Endothelial cell of umbilical vein (primary cell): ENCODE measurements at regions not wholly inside any gene's neighbourhood (a gene's known extent, or its start where the extent isn't known, plus 50 kb on each side); places are given as distances from the start of the nearest gene placed in this dataset.

Source experiments
- BruUV-seq: library from RNA; stranded (reverse); fragments of 400-500 nt; replicated peaks from 2 replicates; lab custom pipeline; 2021; lab: Mats Ljungman, UMichigan
- CTCF ChIA-PET: fragments of 300-600, 350-600 bp; sonication (Branson Sonifier 250); formaldehyde crosslinking; loops from one replicate; lab custom pipeline; 2021; ENCODE audit warnings: antibody characterized with exemption, inconsistent platforms; lab: Charles Lee
- POLR2A ChIA-PET: fragments of 300-600, 350-600 bp; sonication (Branson Sonifier 250); formaldehyde crosslinking; loops from one replicate; lab custom pipeline; 2021; ENCODE audit warnings: antibody characterized with exemption, inconsistent platforms; lab: Charles Lee
- DNase-seq: peaks from one replicate; pipeline ENCODE4 v3.0.0-alpha.2; 2011; ENCODE audit warnings: low read depth, low spot score
- FAIRE-seq: peaks from 2 replicates; lab custom pipeline; 2011; peaks lifted over from hg19 to GRCh38; lab: Jason Lieb, UNC
- H2AFZ ChIP-seq: 2 replicates; pipeline ENCODE4 v1.6.0; 2012; ENCODE audit warnings: low read depth, low read length, control low read depth, inconsistent platforms
- H3K27ac ChIP-seq: 2 replicates; pipeline ENCODE4 v1.5.1; 2011; ENCODE audit warnings: low read depth, mild to moderate bottlenecking, control low read depth, low read length, moderate library complexity; ENCODE audit not compliant: insufficient read depth
- H3K27me3 ChIP-seq, 2 experiments: 2 replicates each; pipeline versions ENCODE4 v1.6.0 to v1.6.1; 2011; ENCODE audit warnings: low read length in 2 of 2, mixed read lengths in 1 of 2; ENCODE audit not compliant: control insufficient read depth in 2 of 2, insufficient read depth in 2 of 2
- H3K36me3 ChIP-seq, 2 experiments: 2 replicates in 1 of 2; 3 replicates in 1 of 2; pipeline ENCODE4 v1.5.1; 2011; ENCODE audit warnings: low read length in 2 of 2, mild to moderate bottlenecking in 1 of 2, moderate library complexity in 1 of 2; ENCODE audit not compliant: control insufficient read depth in 2 of 2, insufficient read depth in 2 of 2; ENCODE audit errors: extremely low read depth in 1 of 2
- H3K4me1 ChIP-seq: 3 replicates; pipeline ENCODE4 v1.5.1; 2011; ENCODE audit warnings: mild to moderate bottlenecking, low read length; ENCODE audit not compliant: control insufficient read depth, insufficient read depth; ENCODE audit errors: extremely low read depth
- H3K4me2 ChIP-seq: 2 replicates; pipeline ENCODE4 v1.6.1; 2011; ENCODE audit warnings: low read length, control low read depth, mixed read lengths; ENCODE audit not compliant: insufficient read depth
- H3K4me3 ChIP-seq, 3 experiments: fragments of 200-600 bp in 1 of 3; sonication (generic), shearing (Covaris generic) in 1 of 3; replicated peaks in 1 of 3; 2 replicates each; pipeline ENCODE4 v1.5.1; 2011 to 2016; ENCODE audit warnings: control low read depth in 3 of 3, low read length in 3 of 3, mild to moderate bottlenecking in 2 of 3, inconsistent platforms in 1 of 3, low read depth in 1 of 3, moderate library complexity in 1 of 3; ENCODE audit not compliant: insufficient read depth in 1 of 3
- H3K79me2 ChIP-seq: 2 replicates; pipeline ENCODE4 v1.6.0; 2012; ENCODE audit warnings: low read length, inconsistent platforms; ENCODE audit not compliant: control insufficient read depth, insufficient read depth
- H3K9ac ChIP-seq: replicated peaks from 2 replicates; pipeline ENCODE3; 2011; ENCODE audit warnings: low read length, control low read depth; ENCODE audit not compliant: insufficient read depth; ENCODE audit errors: extremely low read depth
- H3K9me1 ChIP-seq: replicated peaks from 3 replicates; pipeline ENCODE4 v1.6.0; 2011; ENCODE audit warnings: mild to moderate bottlenecking, low read length; ENCODE audit not compliant: control insufficient read depth, insufficient read depth; ENCODE audit errors: extremely low read depth
- H3K9me3 ChIP-seq: replicated peaks from 2 replicates; pipeline ENCODE4 v1.5.1; 2012; ENCODE audit warnings: low read length, inconsistent platforms; ENCODE audit not compliant: control insufficient read depth, insufficient read depth
- H4K20me1 ChIP-seq: replicated peaks from 2 replicates; pipeline ENCODE3; 2011; ENCODE audit warnings: mild to moderate bottlenecking, low read length; ENCODE audit not compliant: control insufficient read depth, insufficient read depth; ENCODE audit errors: extremely low read depth
- CTCF ChIP-seq, 2 donors: IDR thresholded peaks; 1 replicate in 1 of 2; 2 replicates in 1 of 2; pipeline ENCODE4 v1.5.1; 2011; ENCODE audit warnings: low read length in 2 of 2, mild to moderate bottlenecking in 2 of 2, moderate library complexity in 2 of 2, control low read depth in 1 of 2, inconsistent platforms in 1 of 2, low read depth in 1 of 2; ENCODE audit not compliant: insufficient read depth in 1 of 2; ENCODE audit errors: extremely low read depth in 1 of 2
- EZH2 ChIP-seq: IDR thresholded peaks from 2 replicates; pipeline ENCODE4 v1.6.1; 2012; ENCODE audit warnings: borderline replicate concordance, low read depth, mild to moderate bottlenecking, moderate library complexity, low read length, inconsistent platforms; ENCODE audit not compliant: severe bottlenecking
- FOS ChIP-seq: IDR thresholded peaks from 2 replicates; pipeline ENCODE4 v1.6.1; 2011; ENCODE audit warnings: mild to moderate bottlenecking, low read length, moderate library complexity, borderline replicate concordance; ENCODE audit not compliant: insufficient read depth
- GATA2 ChIP-seq: IDR thresholded peaks from 2 replicates; pipeline ENCODE4 v1.7.0; 2011; ENCODE audit warnings: low read depth, mild to moderate bottlenecking, moderate library complexity, mixed read lengths, low read length; ENCODE audit not compliant: insufficient read length, insufficient read depth
- JUN ChIP-seq: IDR thresholded peaks from 2 replicates; pipeline ENCODE4 v1.6.1; 2011; ENCODE audit warnings: borderline replicate concordance, low read depth; ENCODE audit not compliant: insufficient read length, insufficient read depth
- MAX ChIP-seq: IDR thresholded peaks from 2 replicates; pipeline ENCODE4 v1.6.1; 2011; ENCODE audit not compliant: insufficient read depth, insufficient read length
- MYC ChIP-seq: IDR thresholded peaks from one replicate; pipeline ENCODE4 v1.6.1; 2011; ENCODE audit warnings: mild to moderate bottlenecking, low read depth, low read length
- POLR2A ChIP-seq: IDR thresholded peaks from 2 replicates; pipeline ENCODE4 v1.6.1; 2012; ENCODE audit warnings: low read depth, mild to moderate bottlenecking, control low read depth, low read length
- POLR2AphosphoS5 ChIP-seq: IDR thresholded peaks from 2 replicates; pipeline ENCODE4 v1.6.1; 2012; ENCODE audit warnings: low read depth, mild to moderate bottlenecking, control low read depth, low read length, moderate library complexity; ENCODE audit not compliant: insufficient read depth
- dilution Hi-C: fragments of 300-500 bp; cut with MboI; formaldehyde crosslinking; loops from one replicate; pipeline ENCODE4 v1.15.0; 2019; ENCODE audit warnings: low sequenced_read_pairs; ENCODE audit not compliant: extremely low pct_ligation_motif_present
- intact Hi-C: fragments of 100-400 bp; cut with micrococcal nuclease; formaldehyde crosslinking; loops from one replicate; pipeline ENCODE4 v1.10.0; 2022

- Histone ChIP-seq H3K9me3 (no peaks in the 10 kb centered on the region), H3K9ac (no peak overlapping the region), H3K4me1 (no peaks in the 10 kb centered on the region), H3K27me3 (peaks cover 2% of the 10 kb centered on the region in 2 experiments), H3K4me3 (no peak overlapping the region), H3K27ac (no peak overlapping the region), H3K9me1 (no peaks in the 10 kb centered on the region), H2AFZ (no peak overlapping the region), H3K79me2 (no peaks in the 10 kb centered on the region), H3K36me3 (no peaks in the 10 kb centered on the region), H4K20me1 (no peaks in the 10 kb centered on the region), H3K4me2 (no peak overlapping the region)
- ChIA-PET POLR2A (no interaction called here), CTCF (no interaction called here)
- FAIRE-seq (no peak), DNase-seq (no peak)
- intact Hi-C loops, result no loop called here
- dilution Hi-C loops, result no loop called here
- no TSS peak for BruUV-seq
- no peak for TF ChIP-seq JUN
- TF ChIP-seq POLR2A, result no peak
- TF ChIP-seq EZH2, result no peak
- no peak for TF ChIP-seq MAX
- TF ChIP-seq FOS, result no peak
- TF ChIP-seq POLR2AphosphoS5, result no peak
- TF ChIP-seq GATA2, result no peak
- TF ChIP-seq MYC, result no peak
- TF ChIP-seq CTCF (IDR thresholded peaks at IDR 0.05; ENCODE audit: extremely low read depth in 1 of 2, insufficient read depth in 1 of 2, low read depth in 1 of 2, low read length in 2 of 2), result no peak
These were observed 425.0 kb downstream of the COL12A1 start for GRCh38 chr6:74780831-74781230.
